ENCODE measurements at regions not wholly inside any gene's neighbourhood (a gene's known extent, or its start where the extent isn't known, plus 50 kb on each side); places are given as distances from the start of the nearest gene placed in this dataset.
"Not testable (repeated sequence)": the region's sequence is repeated elsewhere in the genome, so short reads cannot be mapped to it uniquely, and the experiment has no call there.

- not testable (repeated sequence) for DNase-seq (ENCODE audit: low read depth, low spot score)
These were observed 150.9 kb upstream of the TEX13D start for GRCh38 chrX:124181515-124181914.

GRCh38 chrX:124190440-124190839 lies 142.0 kb upstream of the TEX13D start:
- no peak for DNase-seq (ENCODE audit: low read depth, low spot score)

GRCh38 chrX:124194199-124194598 lies 138.3 kb upstream of the TEX13D start:
- peak; percentile 6 for DNase-seq (ENCODE audit: low read depth, low spot score)

- DNase-seq (ENCODE audit: low read depth, low spot score) = no peak
These were observed 137.6 kb upstream of the TEX13D start for GRCh38 chrX:124194901-124195300.

GRCh38 chrX:124203311-124203710 lies 129.1 kb upstream of the TEX13D start:
- DNase-seq (ENCODE audit: low read depth, low spot score) = no peak

- DNase-seq (ENCODE audit: low read depth, low spot score) = no peak
These were observed 123.8 kb upstream of the TEX13D start for GRCh38 chrX:124208660-124209059.

- DNase-seq (ENCODE audit: low read depth, low spot score) = no peak
These were observed 122.5 kb upstream of the TEX13D start for GRCh38 chrX:124209792-124210576.

- peak; percentile 21 for DNase-seq (ENCODE audit: low read depth, low spot score)
These were observed 121.0 kb upstream of the TEX13D start for GRCh38 chrX:124211312-124211942.

- no peak for DNase-seq (ENCODE audit: low read depth, low spot score)
These were observed 119.8 kb upstream of the TEX13D start for GRCh38 chrX:124212622-124213021.

GRCh38 chrX:124215786-124216185 lies 116.7 kb upstream of the TEX13D start:
- no peak for DNase-seq (ENCODE audit: low read depth, low spot score)

- peak; percentile 73 for DNase-seq (ENCODE audit: low read depth, low spot score)
These were observed 115.9 kb upstream of the TEX13D start for GRCh38 chrX:124216396-124217115.

- peak; percentile 85 for DNase-seq (ENCODE audit: low read depth, low spot score)
These were observed 114.9 kb upstream of the TEX13D start for GRCh38 chrX:124217304-124218251.

- DNase-seq (ENCODE audit: low read depth, low spot score) = peak; percentile 51
These were observed 108.9 kb upstream of the TEX13D start for GRCh38 chrX:124223524-124223923.

- no peak for DNase-seq (ENCODE audit: low read depth, low spot score)
These were observed 107.9 kb upstream of the TEX13D start for GRCh38 chrX:124224528-124224927.

- no peak for DNase-seq (ENCODE audit: low read depth, low spot score)
These were observed 106.3 kb upstream of the TEX13D start for GRCh38 chrX:124226129-124226528.

- peak; percentile 25 for DNase-seq (ENCODE audit: low read depth, low spot score)
These were observed 103.6 kb upstream of the TEX13D start for GRCh38 chrX:124228849-124229248.

- DNase-seq (ENCODE audit: low read depth, low spot score) = no peak
These were observed 103.1 kb upstream of the TEX13D start for GRCh38 chrX:124229374-124229773.

GRCh38 chrX:124230655-124231450 lies 101.6 kb upstream of the TEX13D start:
- DNase-seq (ENCODE audit: low read depth, low spot score) = no peak

- peak; percentile 30 for DNase-seq (ENCODE audit: low read depth, low spot score)
These were observed 101.1 kb upstream of the TEX13D start for GRCh38 chrX:124231451-124231759.

GRCh38 chrX:124232523-124233201 lies 99.8 kb upstream of the TEX13D start:
- DNase-seq (ENCODE audit: low read depth, low spot score) = no peak
